Neural progenitor cell (in vitro differentiated cells): ENCODE measurements at regions not wholly inside any gene's neighbourhood (a gene's known extent, or its start where the extent isn't known, plus 50 kb on each side); places are given as distances from the start of the nearest gene placed in this dataset.

Source experiments
- DNase-seq: peaks from one replicate; pipeline ENCODE4 v3.0.0-alpha.2; 2016; ENCODE audit warnings: low spot score
- H2AFZ ChIP-seq: fragments of 200-600 bp; sonication (generic); replicated peaks from 2 replicates; pipeline ENCODE4 v1.6.1; 2016; ENCODE audit warnings: antibody characterized with exemption
- H3F3A ChIP-seq: fragments of 200-600 bp; sonication (generic); 2 replicates; pipeline ENCODE4 v1.6.1; 2016; ENCODE audit warnings: antibody characterized with exemption, low read depth
- H3K27ac ChIP-seq: fragments of 200-600 bp; sonication (generic); 2 replicates; pipeline ENCODE4 v1.5.1; 2016; ENCODE audit warnings: mild to moderate bottlenecking
- H3K27me3 ChIP-seq: fragments of 200-600 bp; sonication (generic); 2 replicates; pipeline ENCODE4 v1.6.1; 2016; ENCODE audit warnings: mild to moderate bottlenecking, moderate library complexity
- H3K36me3 ChIP-seq: fragments of 200-600 bp; sonication (generic); 2 replicates; pipeline ENCODE4 v1.5.1; 2016
- H3K4me1 ChIP-seq: fragments of 200-600 bp; sonication (generic); 2 replicates; pipeline ENCODE4 v1.6.1; 2016; ENCODE audit warnings: mixed run types
- H3K4me2 ChIP-seq: fragments of 200-600 bp; sonication (generic); 2 replicates; pipeline ENCODE4 v1.6.1; 2016
- H3K4me3 ChIP-seq: fragments of 200-600 bp; sonication (generic); 2 replicates; pipeline ENCODE4 v1.5.1; 2016
- H3K79me2 ChIP-seq: fragments of 200-600 bp; sonication (generic); 2 replicates; pipeline ENCODE4 v1.6.1; 2016; ENCODE audit warnings: low read depth
- H3K9ac ChIP-seq: fragments of 200-600 bp; sonication (generic); 2 replicates; pipeline ENCODE4 v1.6.1; 2016
- H3K9me3 ChIP-seq: fragments of 200-600 bp; sonication (generic); 2 replicates; pipeline ENCODE4 v1.5.1; 2016; ENCODE audit warnings: low read depth
- H4K20me1 ChIP-seq: fragments of 200-600 bp; sonication (generic); 2 replicates; pipeline ENCODE4 v1.6.1; 2016; ENCODE audit warnings: low read depth
- H3K27ac Mint-ChIP-seq: 3 replicates; pipeline ENCODE4 v1.8.0; 2021; ENCODE audit warnings: mixed read lengths
- H3K27me3 Mint-ChIP-seq: 2 replicates; pipeline ENCODE4 v1.8.0; 2022; ENCODE audit warnings: low read depth, mild to moderate bottlenecking, inconsistent platforms, moderate library complexity, mixed read lengths; ENCODE audit not compliant: insufficient read depth
- H3K36me3 Mint-ChIP-seq: 3 replicates; pipeline ENCODE4 v1.8.0; 2021; ENCODE audit warnings: mixed read lengths
- H3K4me1 Mint-ChIP-seq: 3 replicates; pipeline ENCODE4 v1.8.0; 2021; ENCODE audit warnings: mixed read lengths
- H3K4me3 Mint-ChIP-seq: 3 replicates; pipeline ENCODE4 v1.8.0; 2021; ENCODE audit warnings: mild to moderate bottlenecking, moderate library complexity, mixed read lengths
- H3K9me3 Mint-ChIP-seq: 3 replicates; pipeline ENCODE4 v1.8.0; 2020; ENCODE audit warnings: mixed read lengths
- EZH2 ChIP-seq: fragments of 200-600 bp; sonication (generic); IDR thresholded peaks from 2 replicates; pipeline ENCODE4 v1.6.1; 2017; ENCODE audit warnings: antibody characterized with exemption, mild to moderate bottlenecking, moderate library complexity
- EZH2phosphoT487 ChIP-seq: fragments of 200-600 bp; sonication (generic); IDR thresholded peaks from 2 replicates; pipeline ENCODE4 v1.6.1; 2017; ENCODE audit warnings: antibody characterized with exemption
- TF ChIP-seq, protein P1 (sequence below): fragments of 200-600 bp; sonication (generic); IDR thresholded peaks from 2 replicates; pipeline ENCODE4 v1.5.1; 2017; ENCODE audit warnings: antibody characterized with exemption, mild to moderate bottlenecking

DNA sequence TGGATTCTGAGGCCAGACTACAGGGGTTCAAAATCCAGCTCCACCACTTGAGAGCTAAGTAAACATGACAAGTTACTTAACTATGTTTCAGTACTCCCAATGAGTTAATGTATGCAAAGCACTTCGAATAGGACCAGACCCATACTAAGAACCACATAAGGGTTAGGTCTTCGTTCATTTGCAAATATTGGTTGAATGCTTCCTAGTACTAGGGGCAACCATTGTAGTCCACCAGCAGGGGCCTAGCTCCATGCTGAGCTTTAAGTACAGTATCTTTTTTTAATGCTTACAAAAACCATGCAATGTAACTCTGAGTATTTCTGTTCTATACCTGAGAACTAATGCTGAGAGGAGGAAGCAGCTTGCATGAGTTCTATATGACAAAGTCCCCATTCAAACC lies 80.4 kb upstream of the PDE1C start:
- no peaks in the 10 kb centered on the region for H4K20me1 ChIP-seq
- peaks cover 4% of the 10 kb centered on the region for H3K36me3 ChIP-seq
- H3K4me2 ChIP-seq, result no peak overlapping the region
- Mint-ChIP-seq H3K4me1 (peaks cover 3% of the 10 kb centered on the region), H3K36me3 (no peaks in the 10 kb centered on the region), H3K27me3 (no peaks in the 10 kb centered on the region), H3K27ac (no peak overlapping the region), H3K4me3 (no peak overlapping the region), H3K9me3 (peaks cover 6% of the 10 kb centered on the region)
- no peaks in the 10 kb centered on the region for H3K4me1 ChIP-seq
- no peak overlapping the region for H2AFZ ChIP-seq
- no peaks in the 10 kb centered on the region for H3K9me3 ChIP-seq
- H3K4me3 ChIP-seq, result no peak overlapping the region
- no peaks in the 10 kb centered on the region for H3K27me3 ChIP-seq
- no peak overlapping the region for H3K9ac ChIP-seq
- TF ChIP-seq EZH2phosphoT487 (no peak), EZH2 (no peak)
- TF ChIP-seq, protein P1, sequence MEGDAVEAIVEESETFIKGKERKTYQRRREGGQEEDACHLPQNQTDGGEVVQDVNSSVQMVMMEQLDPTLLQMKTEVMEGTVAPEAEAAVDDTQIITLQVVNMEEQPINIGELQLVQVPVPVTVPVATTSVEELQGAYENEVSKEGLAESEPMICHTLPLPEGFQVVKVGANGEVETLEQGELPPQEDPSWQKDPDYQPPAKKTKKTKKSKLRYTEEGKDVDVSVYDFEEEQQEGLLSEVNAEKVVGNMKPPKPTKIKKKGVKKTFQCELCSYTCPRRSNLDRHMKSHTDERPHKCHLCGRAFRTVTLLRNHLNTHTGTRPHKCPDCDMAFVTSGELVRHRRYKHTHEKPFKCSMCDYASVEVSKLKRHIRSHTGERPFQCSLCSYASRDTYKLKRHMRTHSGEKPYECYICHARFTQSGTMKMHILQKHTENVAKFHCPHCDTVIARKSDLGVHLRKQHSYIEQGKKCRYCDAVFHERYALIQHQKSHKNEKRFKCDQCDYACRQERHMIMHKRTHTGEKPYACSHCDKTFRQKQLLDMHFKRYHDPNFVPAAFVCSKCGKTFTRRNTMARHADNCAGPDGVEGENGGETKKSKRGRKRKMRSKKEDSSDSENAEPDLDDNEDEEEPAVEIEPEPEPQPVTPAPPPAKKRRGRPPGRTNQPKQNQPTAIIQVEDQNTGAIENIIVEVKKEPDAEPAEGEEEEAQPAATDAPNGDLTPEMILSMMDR, result no peak
- H3F3A ChIP-seq, result no peaks in the 10 kb centered on the region
- no peak overlapping the region for H3K27ac ChIP-seq
- no peaks in the 10 kb centered on the region for H3K79me2 ChIP-seq
- DNase-seq, result no peak

DNA sequence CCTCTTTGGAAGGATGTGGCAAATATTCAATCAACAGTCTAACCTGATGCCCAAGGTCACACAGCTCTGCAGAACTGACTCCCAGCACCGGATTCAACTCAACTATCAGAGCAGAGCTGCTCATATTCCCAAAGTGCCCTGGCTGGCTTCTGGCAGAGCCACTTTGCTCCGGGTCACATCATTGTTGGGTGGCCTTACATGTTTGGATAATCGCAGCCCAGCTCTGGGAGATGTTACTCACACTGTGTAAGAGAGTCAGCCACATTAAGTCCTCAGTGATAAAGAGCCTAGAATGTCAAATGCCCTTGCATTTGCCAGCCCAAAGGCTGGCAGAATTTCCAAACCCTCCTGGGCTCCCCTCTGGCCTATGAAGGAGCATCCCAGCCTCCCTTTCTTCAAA lies 79.8 kb upstream of the PDE1C start:
- TF ChIP-seq EZH2phosphoT487, result no peak
- TF ChIP-seq, protein P1, result no peak
- no peak for TF ChIP-seq EZH2
- peaks cover 4% of the 10 kb centered on the region for H3K36me3 ChIP-seq
- H3K27me3 ChIP-seq, result no peaks in the 10 kb centered on the region

DNA sequence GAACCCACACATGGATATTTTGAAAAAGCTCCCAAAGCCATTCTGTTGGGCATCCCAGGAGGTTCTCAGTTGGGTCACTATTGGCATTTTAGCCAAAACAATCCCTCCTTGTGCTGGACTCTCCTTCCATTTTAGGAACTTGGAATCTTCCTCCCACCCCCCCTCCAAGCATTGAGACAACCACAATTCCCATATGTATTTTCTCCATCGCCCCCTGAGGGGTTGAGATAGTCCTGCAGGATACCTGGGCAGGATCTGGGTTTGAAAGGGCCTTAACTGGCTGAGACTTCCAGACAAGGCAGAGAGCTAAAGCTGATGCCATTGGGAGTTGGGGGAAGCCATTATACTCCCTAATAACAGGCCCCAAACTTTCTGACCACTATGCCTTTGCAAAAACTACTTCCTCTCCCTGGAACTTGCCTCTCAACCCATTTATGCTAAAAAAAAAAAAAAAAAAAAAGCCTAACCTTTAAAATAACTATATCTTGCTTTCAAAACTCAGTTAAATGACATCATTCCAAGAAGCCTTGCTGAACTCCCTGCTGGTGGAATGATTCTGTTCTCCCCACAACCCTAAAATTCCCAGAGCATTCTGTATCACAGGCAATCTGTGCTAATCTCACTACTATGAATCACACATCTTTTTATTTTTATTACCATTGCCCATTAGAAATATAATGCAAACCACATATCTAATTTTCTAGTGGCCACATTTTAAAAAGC lies 77.5 kb upstream of the PDE1C start:
- Mint-ChIP-seq H3K36me3 (no peaks in the 10 kb centered on the region), H3K4me3 (no peak overlapping the region), H3K4me1 (no peaks in the 10 kb centered on the region), H3K9me3 (peaks cover 9% of the 10 kb centered on the region), H3K27me3 (no peaks in the 10 kb centered on the region), H3K27ac (no peak overlapping the region)
- Histone ChIP-seq H3K4me3 (no peak overlapping the region), H3K79me2 (no peaks in the 10 kb centered on the region), H3K9me3 (no peaks in the 10 kb centered on the region), H3K4me2 (no peak overlapping the region), H4K20me1 (no peaks in the 10 kb centered on the region), H3K27me3 (no peaks in the 10 kb centered on the region), H3K27ac (no peak overlapping the region), H3K4me1 (no peaks in the 10 kb centered on the region), H3K36me3 (peaks cover 4% of the 10 kb centered on the region), H3K9ac (no peak overlapping the region), H2AFZ (no peak overlapping the region), H3F3A (no peaks in the 10 kb centered on the region)
- TF ChIP-seq EZH2 (no peak), EZH2phosphoT487 (no peak)
- no peak for DNase-seq

More for the DNA sequence above, 79.8 kb upstream of the PDE1C start:
- Histone ChIP-seq H3K4me2 (no peak overlapping the region), H3K4me1 (no peaks in the 10 kb centered on the region), H3F3A (no peaks in the 10 kb centered on the region), H3K9me3 (no peaks in the 10 kb centered on the region), H3K27ac (no peak overlapping the region), H4K20me1 (no peaks in the 10 kb centered on the region), H3K9ac (no peak overlapping the region), H3K4me3 (no peak overlapping the region), H3K79me2 (no peaks in the 10 kb centered on the region), H2AFZ (no peak overlapping the region)
- Mint-ChIP-seq H3K4me3 (no peak overlapping the region), H3K27me3 (no peaks in the 10 kb centered on the region), H3K36me3 (no peaks in the 10 kb centered on the region), H3K27ac (no peak overlapping the region), H3K4me1 (peaks cover 3% of the 10 kb centered on the region), H3K9me3 (peaks cover 7% of the 10 kb centered on the region)
- DNase-seq, result no peak

DNA sequence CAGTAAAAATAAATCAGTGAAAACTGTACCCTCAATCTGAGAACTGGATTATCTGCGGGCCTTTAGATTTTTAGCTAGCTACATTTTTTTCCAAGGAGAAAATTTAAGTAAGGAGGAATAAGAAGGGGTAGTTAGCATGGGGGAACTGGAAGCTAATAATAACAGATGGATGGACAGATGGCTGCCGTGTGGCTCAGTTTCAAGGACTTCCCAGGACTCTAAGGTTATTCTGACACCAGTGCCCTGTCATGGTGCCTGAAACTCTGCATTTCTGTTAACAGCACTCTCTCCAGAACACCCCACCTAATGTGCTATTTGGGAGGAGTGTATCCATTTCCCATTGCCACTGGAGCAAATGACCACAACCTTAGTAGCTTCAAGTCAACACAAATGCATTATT lies 75.7 kb upstream of the PDE1C start:
- Histone ChIP-seq H3K9ac (no peak overlapping the region), H3K4me3 (no peak overlapping the region), H3K9me3 (no peaks in the 10 kb centered on the region), H4K20me1 (no peaks in the 10 kb centered on the region), H3K4me2 (no peak overlapping the region), H3F3A (no peaks in the 10 kb centered on the region), H3K79me2 (no peaks in the 10 kb centered on the region), H3K4me1 (no peaks in the 10 kb centered on the region), H3K36me3 (peaks cover 4% of the 10 kb centered on the region), H3K27me3 (no peaks in the 10 kb centered on the region), H3K27ac (no peak overlapping the region), H2AFZ (no peak overlapping the region)
- Mint-ChIP-seq H3K27ac (no peak overlapping the region), H3K9me3 (peaks cover 5% of the 10 kb centered on the region), H3K27me3 (no peaks in the 10 kb centered on the region), H3K36me3 (no peaks in the 10 kb centered on the region), H3K4me3 (no peak overlapping the region), H3K4me1 (no peaks in the 10 kb centered on the region)
- TF ChIP-seq EZH2 (no peak), EZH2phosphoT487 (no peak)
- TF ChIP-seq, protein P1, result no peak
- DNase-seq, result no peak
